Liver (tissue), 8 donors: ENCODE measurements at regions not wholly inside any gene's neighbourhood (a gene's known extent, or its start where the extent isn't known, plus 50 kb on each side); places are given as distances from the start of the nearest gene placed in this dataset.

ENCODE experiments used
- DNase-seq: peaks from one replicate; pipeline ENCODE4 v3.0.0-alpha.2; 2017; ENCODE audit warnings: low spot score
- H3K27ac ChIP-seq, 2 donors: one replicate each; pipeline ENCODE4 v1.7.0; 2013; ENCODE audit warnings: inconsistent platforms in 2 of 2, low read length in 2 of 2, control low read depth in 1 of 2, low read depth in 1 of 2, mild to moderate bottlenecking in 1 of 2
- H3K27me3 ChIP-seq, 4 donors: one replicate each; pipeline versions ENCODE4 v1.6.1 to v1.7.0; 2013; ENCODE audit warnings: low read length in 3 of 4, inconsistent platforms in 1 of 4, mild to moderate bottlenecking in 1 of 4, moderate library complexity in 1 of 4; ENCODE audit not compliant: control insufficient read depth in 4 of 4, insufficient read depth in 4 of 4
- H3K36me3 ChIP-seq, 4 donors: one replicate each; pipeline versions ENCODE4 v1.6.1 to v1.7.0; 2013; ENCODE audit warnings: low read length in 3 of 4, mild to moderate bottlenecking in 3 of 4, low read depth in 1 of 4, moderate library complexity in 1 of 4; ENCODE audit not compliant: control insufficient read depth in 4 of 4, insufficient read depth in 3 of 4
- H3K4me1 ChIP-seq, 4 donors: one replicate each; pipeline versions ENCODE4 v1.6.1 to v1.7.0; 2013; ENCODE audit warnings: low read length in 3 of 4, mild to moderate bottlenecking in 3 of 4, moderate library complexity in 1 of 4; ENCODE audit not compliant: control insufficient read depth in 4 of 4, insufficient read depth in 4 of 4
- H3K4me3 ChIP-seq, 3 donors: one replicate each; pipeline versions ENCODE4 v1.6.1 to v1.7.0; 2013; ENCODE audit warnings: low read length in 3 of 3, control low read depth in 1 of 3, low read depth in 1 of 3, mild to moderate bottlenecking in 1 of 3
- H3K9ac ChIP-seq, 2 donors: one replicate each; pipeline ENCODE4 v1.7.0; 2013; ENCODE audit warnings: low read length in 2 of 2, mild to moderate bottlenecking in 2 of 2, moderate library complexity in 2 of 2, control low read depth in 1 of 2, low read depth in 1 of 2
- H3K9me3 ChIP-seq, 4 donors: one replicate each; pipeline versions ENCODE4 v1.6.1 to v1.7.0; 2013; ENCODE audit warnings: low read length in 3 of 4; ENCODE audit not compliant: control insufficient read depth in 4 of 4
- ATF3 ChIP-seq: IDR thresholded peaks from 2 replicates; pipeline ENCODE4 v1.6.1; 2016; ENCODE audit warnings: antibody characterized with exemption
- CTCF ChIP-seq: fragments of 150-350 bp; IDR thresholded peaks from 2 replicates; pipeline ENCODE4 v1.5.1; 2017; ENCODE audit warnings: improper control_type of control experiment, low read depth, low read length; ENCODE audit not compliant: missing input control
- EGR1 ChIP-seq, 2 donors: IDR thresholded peaks; 2 replicates each; pipeline ENCODE4 v1.6.1; 2016 to 2018; ENCODE audit warnings: antibody characterized with exemption in 2 of 2, low read depth in 2 of 2
- FOXA1 ChIP-seq: IDR thresholded peaks from 2 replicates; pipeline ENCODE4 v1.6.1; 2016; ENCODE audit warnings: antibody characterized with exemption
- FOXA2 ChIP-seq: IDR thresholded peaks from 2 replicates; pipeline ENCODE4 v1.6.1; 2016; ENCODE audit warnings: antibody characterized with exemption
- GABPA ChIP-seq, 2 donors: IDR thresholded peaks in 1 of 2; conservative IDR thresholded peaks in 1 of 2; 2 replicates each; pipeline ENCODE4 v1.6.1; 2016; ENCODE audit warnings: antibody characterized with exemption in 2 of 2, mild to moderate bottlenecking in 1 of 2, moderate library complexity in 1 of 2
- HNF4A ChIP-seq, 2 donors: conservative IDR thresholded peaks; 2 replicates each; pipeline ENCODE4 v1.6.1; 2016; ENCODE audit warnings: antibody characterized with exemption in 2 of 2, mild to moderate bottlenecking in 2 of 2
- HNF4G ChIP-seq: IDR thresholded peaks from 2 replicates; pipeline ENCODE4 v1.6.1; 2016; ENCODE audit warnings: antibody characterized with exemption
- MAX ChIP-seq: IDR thresholded peaks from 2 replicates; pipeline ENCODE4 v1.6.1; 2016; ENCODE audit warnings: antibody characterized with exemption
- NR2F2 ChIP-seq: IDR thresholded peaks from 2 replicates; pipeline ENCODE4 v1.6.1; 2016; ENCODE audit warnings: antibody characterized with exemption
- RAD21 ChIP-seq, 2 donors: IDR thresholded peaks; 2 replicates each; pipeline ENCODE4 v1.6.1; 2016; ENCODE audit warnings: antibody characterized with exemption in 2 of 2, mild to moderate bottlenecking in 2 of 2
- REST ChIP-seq: IDR thresholded peaks from 2 replicates; pipeline ENCODE4 v1.6.1; 2016; ENCODE audit warnings: antibody characterized with exemption, mild to moderate bottlenecking
- RXRA ChIP-seq, 2 donors: IDR thresholded peaks; 2 replicates each; pipeline ENCODE4 v1.6.1; 2017 to 2018; ENCODE audit warnings: antibody characterized with exemption in 2 of 2, mild to moderate bottlenecking in 1 of 2
- SP1 ChIP-seq: IDR thresholded peaks from 2 replicates; pipeline ENCODE4 v1.6.1; 2018; ENCODE audit warnings: antibody characterized with exemption, mild to moderate bottlenecking
- TAF1 ChIP-seq: conservative IDR thresholded peaks from 2 replicates; pipeline ENCODE4 v1.6.1; 2016; ENCODE audit warnings: antibody characterized with exemption, mild to moderate bottlenecking
- ZBTB33 ChIP-seq: IDR thresholded peaks from 2 replicates; pipeline ENCODE4 v1.6.1; 2016; ENCODE audit warnings: antibody characterized with exemption
- WGBS: extraction: QIAGEN DNeasy Blood & Tissue Kit; methylation state at CpG from one replicate; pipeline ENCODE4 v1.1.7; 2013; 5-methylcytosine and 5-hydroxymethylcytosine counted together
- donor health status: healthy.
- donor health status: healthy.
- donor health status: healthy.
- donor health status: healthy.
- donor health status: healthy.

GRCh38 chr21:27505516-27505915 is 538.6 kb upstream of the ADAMTS5 start (continued):
- TF ChIP-seq HNF4A (conservative IDR thresholded peaks at IDR 0.05) (no peak), FOXA1 (no peak), HNF4G (no peak), SP1 (no peak), TAF1 (no peak), CTCF (no peak), ATF3 (no peak)

- no peak overlapping the region for H3K27ac ChIP-seq
- 67% methylated on average over 3 of the region's 3 CpGs for WGBS
- no peaks in the 10 kb centered on the region for H3K36me3 ChIP-seq
- TF ChIP-seq REST (no peak), CTCF (no peak), HNF4A (conservative IDR thresholded peaks at IDR 0.05) (no peak), HNF4G (no peak), RAD21 (IDR thresholded peaks at IDR 0.05) (no peak), EGR1 (IDR thresholded peaks at IDR 0.05; ENCODE audit: low read depth in 2 of 2) (no peak), SP1 (no peak), NR2F2 (no peak), ZBTB33 (no peak), RXRA (IDR thresholded peaks at IDR 0.05) (no peak), MAX (no peak), FOXA1 (no peak), FOXA2 (no peak), GABPA (IDR thresholded peaks at IDR 0.05 in 1 of 2, conservative IDR thresholded peaks at IDR 0.05 in 1 of 2) (no peak), TAF1 (no peak), ATF3 (no peak)
- no peak overlapping the region for H3K4me3 ChIP-seq
- no peaks in the 10 kb centered on the region for H3K27me3 ChIP-seq
- H3K4me1 ChIP-seq = no peaks in the 10 kb centered on the region
- no peaks in the 10 kb centered on the region for H3K9me3 ChIP-seq
- no peak for DNase-seq
- no peak overlapping the region for H3K9ac ChIP-seq
These were observed 535.9 kb upstream of the ADAMTS5 start for GRCh38 chr21:27502801-27503200.
